H1 (cell line): ENCODE measurements at regions not wholly inside any gene's neighbourhood (a gene's known extent, or its start where the extent isn't known, plus 50 kb on each side); places are given as distances from the start of the nearest gene placed in this dataset.

Source experiments
- CTCF ChIA-PET: fragments of 300-600 bp; sonication (Branson Sonifier 250); formaldehyde crosslinking; loops from one replicate; lab custom pipeline; 2021; ENCODE audit not compliant: partially characterized antibody; lab: Charles Lee
- POLR2A ChIA-PET: fragments of 300-600 bp; sonication (Branson Sonifier 250); formaldehyde crosslinking; loops from one replicate; lab custom pipeline; 2021; ENCODE audit warnings: inconsistent platforms; ENCODE audit not compliant: partially characterized antibody; lab: Charles Lee
- DNase-seq, 2 experiments: peaks; one replicate each; pipeline versions ENCODE4 v3.0.0 to v3.0.0-alpha.2; 2010 to 2022; ENCODE audit warnings: low spot score in 2 of 2, low read depth in 1 of 2, mixed read lengths in 1 of 2
- FAIRE-seq: peaks from 2 replicates; lab custom pipeline; 2011; peaks lifted over from hg19 to GRCh38; lab: Jason Lieb, UNC
- H2AFZ ChIP-seq: 2 replicates; pipeline ENCODE4 v1.8.1; 2012; ENCODE audit warnings: low read length, inconsistent platforms
- H2AK5ac ChIP-seq: 2 replicates; pipeline ENCODE4 v1.6.1; 2013; ENCODE audit warnings: low read depth, low read length
- H2BK120ac ChIP-seq: replicated peaks from 2 replicates; pipeline ENCODE3; 2013; ENCODE audit warnings: low read depth, low read length, inconsistent platforms
- H2BK12ac ChIP-seq: 2 replicates; pipeline ENCODE4 v1.6.1; 2013; ENCODE audit warnings: low read depth, low read length
- H2BK15ac ChIP-seq: 2 replicates; pipeline ENCODE4 v1.6.1; 2013; ENCODE audit warnings: low read length
- H2BK20ac ChIP-seq: 2 replicates; pipeline ENCODE4 v1.6.1; 2013; ENCODE audit warnings: low read length
- H2BK5ac ChIP-seq: 2 replicates; pipeline ENCODE4 v1.6.1; 2013; ENCODE audit warnings: low read depth, low read length
- H3K14ac ChIP-seq: 2 replicates; pipeline ENCODE4 v1.6.1; 2013; ENCODE audit warnings: inconsistent platforms; ENCODE audit not compliant: insufficient read length
- H3K18ac ChIP-seq: 2 replicates; pipeline ENCODE4 v1.6.1; 2013; ENCODE audit warnings: low read length; ENCODE audit errors: extremely low read depth
- H3K23ac ChIP-seq: 2 replicates; pipeline ENCODE4 v1.6.1; 2013; ENCODE audit warnings: inconsistent platforms; ENCODE audit not compliant: insufficient read length
- H3K23me2 ChIP-seq: 2 replicates; pipeline ENCODE4 v1.6.1; 2013; ENCODE audit warnings: low read depth, low read length
- H3K27ac ChIP-seq: 2 replicates; pipeline ENCODE4 v1.6.1; 2011; ENCODE audit warnings: low read depth, low read length, inconsistent platforms
- H3K27me3 ChIP-seq, 4 experiments: replicated peaks in 1 of 4; 1 replicate in 1 of 4; 2 replicates in 3 of 4; pipeline versions ENCODE4 v1.6.1 to v1.8.1; 2011 to 2013; ENCODE audit warnings: low read length in 3 of 4, mild to moderate bottlenecking in 3 of 4, inconsistent platforms in 2 of 4, mixed read lengths in 2 of 4, moderate library complexity in 1 of 4; ENCODE audit not compliant: control insufficient read depth in 3 of 4, insufficient read depth in 3 of 4; ENCODE audit errors: extremely low read depth in 1 of 4
- H3K36me3 ChIP-seq, 4 experiments: 2 replicates each; pipeline versions ENCODE4 v1.6.1 to v1.8.1; 2011 to 2013; ENCODE audit warnings: mild to moderate bottlenecking in 4 of 4, low read length in 3 of 4, moderate library complexity in 2 of 4, control low read depth in 1 of 4, inconsistent platforms in 1 of 4; ENCODE audit not compliant: insufficient read depth in 4 of 4, control insufficient read depth in 2 of 4
- H3K4ac ChIP-seq: replicated peaks from 2 replicates; pipeline ENCODE3; 2013; ENCODE audit warnings: low read length, low read depth, mixed read lengths, inconsistent platforms; ENCODE audit not compliant: insufficient read length
- H3K4me1 ChIP-seq, 4 experiments: replicated peaks in 1 of 4; 1 replicate in 1 of 4; 2 replicates in 3 of 4; pipeline versions ENCODE4 v1.6.1 to v1.8.1; 2011 to 2013; ENCODE audit warnings: low read length in 3 of 4, inconsistent platforms in 2 of 4, mixed read lengths in 1 of 4; ENCODE audit not compliant: insufficient read depth in 4 of 4, control insufficient read depth in 3 of 4
- H3K4me2 ChIP-seq, 2 experiments: 2 replicates each; pipeline versions ENCODE4 v1.6.1 to v1.8.1; 2011 to 2013; ENCODE audit warnings: low read depth in 2 of 2, low read length in 2 of 2, control low read depth in 1 of 2, inconsistent platforms in 1 of 2, mild to moderate bottlenecking in 1 of 2; ENCODE audit not compliant: insufficient read depth in 1 of 2
- H3K4me3 ChIP-seq, 4 experiments: fragments of 200-600, 300-600 bp in 1 of 4; sonication (generic), shearing (Covaris generic), sonication (Bioruptor Twin) in 1 of 4; 2 replicates each; pipeline versions ENCODE4 v1.5.1 to v1.8.1; 2011 to 2016; ENCODE audit warnings: low read length in 4 of 4, low read depth in 3 of 4, control low read depth in 2 of 4, inconsistent platforms in 2 of 4, mild to moderate bottlenecking in 2 of 4, mixed read lengths in 1 of 4, moderate library complexity in 1 of 4; ENCODE audit not compliant: insufficient read depth in 2 of 4; ENCODE audit errors: extremely low read depth in 1 of 4
- H3K56ac ChIP-seq: replicated peaks from 2 replicates; pipeline ENCODE3; 2013; ENCODE audit warnings: low read depth, mild to moderate bottlenecking, mixed read lengths, low read length, inconsistent platforms; ENCODE audit not compliant: insufficient read length
- H3K79me1 ChIP-seq: 2 replicates; pipeline ENCODE4 v1.6.1; 2013; ENCODE audit warnings: low read depth, low read length, control low read depth
- H3K79me2 ChIP-seq, 2 experiments: 2 replicates each; pipeline versions ENCODE4 v1.6.1 to v1.8.1; 2012 to 2013; ENCODE audit warnings: low read length in 2 of 2, mild to moderate bottlenecking in 2 of 2, inconsistent platforms in 1 of 2; ENCODE audit not compliant: insufficient read depth in 2 of 2, control insufficient read depth in 1 of 2
- H3K9ac ChIP-seq, 4 experiments: replicated peaks in 1 of 4; 1 replicate in 1 of 4; 2 replicates in 3 of 4; pipeline versions ENCODE4 v1.6.1 to v1.8.1; 2011 to 2013; ENCODE audit warnings: low read depth in 3 of 4, low read length in 3 of 4, control low read depth in 2 of 4, mild to moderate bottlenecking in 2 of 4, moderate library complexity in 2 of 4, inconsistent platforms in 1 of 4; ENCODE audit errors: extremely low read depth in 1 of 4
- H3K9me3 ChIP-seq, 2 experiments: 2 replicates each; pipeline versions ENCODE4 v1.6.1 to v1.8.1; 2012 to 2013; ENCODE audit warnings: mild to moderate bottlenecking in 2 of 2, moderate library complexity in 2 of 2, control low read depth in 1 of 2, inconsistent platforms in 1 of 2, low read depth in 1 of 2, low read length in 1 of 2, mixed read lengths in 1 of 2; ENCODE audit not compliant: insufficient read depth in 2 of 2
- H4K20me1 ChIP-seq, 2 experiments: replicated peaks in 1 of 2; 2 replicates each; pipeline versions ENCODE3 to v1.8.1; 2011 to 2013; ENCODE audit warnings: inconsistent platforms in 2 of 2, low read length in 2 of 2, mild to moderate bottlenecking in 1 of 2; ENCODE audit not compliant: insufficient read depth in 2 of 2, control insufficient read depth in 1 of 2
- H4K5ac ChIP-seq: 2 replicates; pipeline ENCODE4 v1.6.1; 2013; ENCODE audit warnings: low read length, low read depth, mixed read lengths, inconsistent platforms; ENCODE audit not compliant: insufficient read length
- H4K8ac ChIP-seq: 2 replicates; pipeline ENCODE4 v1.8.0; 2013; ENCODE audit warnings: mild to moderate bottlenecking, moderate library complexity, low read length, inconsistent platforms; ENCODE audit not compliant: insufficient read depth; ENCODE audit errors: extremely low read depth
- H4K91ac ChIP-seq: replicated peaks from 2 replicates; pipeline ENCODE3; 2013; ENCODE audit warnings: low read length, mixed read lengths, inconsistent platforms; ENCODE audit not compliant: insufficient read length
- ATF2 ChIP-seq: IDR thresholded peaks from 2 replicates; pipeline ENCODE4 v1.6.1; 2012; ENCODE audit warnings: low read length, inconsistent platforms
- CTCF ChIP-seq, 3 experiments: IDR thresholded peaks; 1 replicate in 2 of 3; 2 replicates in 1 of 3; pipeline versions ENCODE4 v1.5.1 to v1.6.1; 2011; ENCODE audit warnings: low read length in 3 of 3, mild to moderate bottlenecking in 3 of 3, inconsistent platforms in 2 of 3, low read depth in 1 of 3, moderate library complexity in 1 of 3; ENCODE audit not compliant: insufficient read depth in 1 of 3; ENCODE audit errors: control extremely low read depth in 1 of 3
- KDM5A ChIP-seq: fragments of 200-600 bp; IDR thresholded peaks from 2 replicates; pipeline ENCODE4 v1.7.1; 2012; ENCODE audit warnings: mild to moderate bottlenecking, low read length, inconsistent platforms, mixed read lengths
- PHF8 ChIP-seq: fragments of 200-600 bp; sonication (generic); conservative IDR thresholded peaks from 2 replicates; pipeline ENCODE4 v1.7.1; 2012; ENCODE audit warnings: low read depth, mild to moderate bottlenecking, inconsistent platforms, low read length, moderate library complexity
- SIN3A ChIP-seq, 2 experiments: IDR thresholded peaks in 1 of 2; conservative IDR thresholded peaks in 1 of 2; 2 replicates each; pipeline ENCODE4 v1.6.1; 2011 to 2012; ENCODE audit warnings: low read length in 2 of 2, improper control_type of control experiment in 1 of 2, low read depth in 1 of 2, mild to moderate bottlenecking in 1 of 2
- WGBS, 2 experiments: shearing (Covaris generic) in 1 of 2; methylation state at CpG; one replicate each; pipeline versions ENCODE4 v1.1.6 to v1.1.7; 2013 to 2015; ENCODE audit warnings: low lambda C conversion rate in 2 of 2, mixed read lengths in 2 of 2, inconsistent platforms in 1 of 2, low coverage in 1 of 2, missing lambda C conversion rate in 1 of 2; ENCODE audit not compliant: insufficient replicate concordance in 2 of 2, insufficient coverage in 1 of 2, insufficient read length in 1 of 2; ENCODE audit errors: extremely low coverage in 1 of 2, missing lambda C conversion rate in 1 of 2; 5-methylcytosine and 5-hydroxymethylcytosine counted together

GRCh38 chr6:164495882-164496495 lies 813.4 kb downstream of the C6orf118 start:
- no peak for FAIRE-seq
- H3K27me3 ChIP-seq, result no peaks in the 10 kb centered on the region

More at GRCh38 chr6:164495882-164496495, 813.4 kb downstream of the C6orf118 start:
- no peak overlapping the region for H3K9ac ChIP-seq
- TF ChIP-seq ATF2, result no peak
- TF ChIP-seq PHF8, result no peak
- no peak for TF ChIP-seq CTCF (IDR thresholded peaks at IDR 0.05; ENCODE audit: control extremely low read depth in 1 of 3, insufficient read depth in 1 of 3, low read depth in 1 of 3, low read length in 3 of 3)
- no peak for TF ChIP-seq SIN3A (conservative IDR thresholded peaks at IDR 0.05 in 1 of 2, IDR thresholded peaks at IDR 0.05 in 1 of 2; ENCODE audit: low read depth in 1 of 2, low read length in 2 of 2)
- TF ChIP-seq KDM5A, result no peak
- TF ChIP-seq, all 59 proteins: peak for 0
- no peaks in the 10 kb centered on the region for H3K79me2 ChIP-seq
- no peaks in the 10 kb centered on the region for H3K79me1 ChIP-seq
- H4K8ac ChIP-seq, result no peak overlapping the region
- H4K91ac ChIP-seq, result no peak overlapping the region
- no peak overlapping the region for H2BK12ac ChIP-seq
- no peak overlapping the region for H2BK20ac ChIP-seq
- no peaks in the 10 kb centered on the region for H3K4me1 ChIP-seq
- no peaks in the 10 kb centered on the region; a peak in 2 of 4 replicates for H3K9me3 ChIP-seq
- no peak overlapping the region for H3K23ac ChIP-seq
- H4K5ac ChIP-seq, result no peak overlapping the region
- ChIA-PET POLR2A (no interaction called here), CTCF (no interaction called here)
- H3K23me2 ChIP-seq, result no peaks in the 10 kb centered on the region
- no peaks in the 10 kb centered on the region for H3K36me3 ChIP-seq
- no peak overlapping the region for H2AFZ ChIP-seq
- H3K4me2 ChIP-seq, result no peak overlapping the region
- H2AK5ac ChIP-seq, result no peak overlapping the region
- no peaks in the 10 kb centered on the region for H4K20me1 ChIP-seq
- H3K4me3 ChIP-seq, result no peak overlapping the region
- WGBS, 2 experiments, result 85% methylated on average over 7 of the region's 7 CpGs; no CpG with 5 or more reads in 1 of the 2 experiments
- H2BK15ac ChIP-seq, result no peak overlapping the region
- no peak overlapping the region for H2BK120ac ChIP-seq
- H3K14ac ChIP-seq, result no peak overlapping the region
- no peak for DNase-seq
- H3K27ac ChIP-seq, result no peak overlapping the region
- H3K56ac ChIP-seq, result no peak overlapping the region
- no peak overlapping the region for H3K4ac ChIP-seq
- no peak overlapping the region for H2BK5ac ChIP-seq
- no peak overlapping the region for H3K18ac ChIP-seq
